ENCODE measurements at regions not wholly inside any gene's neighbourhood (a gene's known extent, or its start where the extent isn't known, plus 50 kb on each side); places are given as distances from the start of the nearest gene placed in this dataset.

- no peaks in the 10 kb centered on the region for H3K27me3 Mint-ChIP-seq (ENCODE audit: low read depth in 3 of 3)
- Histone ChIP-seq H3K27ac (ENCODE audit: low read depth in 1 of 2, low read length in 2 of 2) (no peak overlapping the region), H4K20me1 (ENCODE audit: insufficient read depth, low read length) (no peaks in the 10 kb centered on the region), H3K36me3 (replicated peaks in 1 of 2; ENCODE audit: control insufficient read depth in 1 of 2, insufficient read depth in 2 of 2, low read length in 2 of 2) (no peaks in the 10 kb centered on the region), H2AFZ (ENCODE audit: insufficient read depth, low read depth, low read length, poor library complexity, severe bottlenecking) (no peak overlapping the region), H3K9ac (ENCODE audit: insufficient read depth, low read length, poor library complexity, severe bottlenecking) (no peak overlapping the region), H3K79me2 (ENCODE audit: insufficient read depth, low read length) (no peaks in the 10 kb centered on the region), H3K27me3 (ENCODE audit: control insufficient read depth in 2 of 2, insufficient read depth in 2 of 2, low read length in 2 of 2) (no peaks in the 10 kb centered on the region), H3K4me2 (replicated peaks; ENCODE audit: extremely low read depth, low read length, poor library complexity, severe bottlenecking) (no peak overlapping the region), H3K9me3 (replicated peaks in 1 of 2; ENCODE audit: control insufficient read depth in 1 of 2, insufficient read depth in 1 of 2, low read length in 2 of 2) (peaks cover 0 to 3% of the 10 kb centered on the region in 2 donors), H3K4me1 (ENCODE audit: control insufficient read depth in 1 of 2, insufficient read depth in 2 of 2, low read length in 2 of 2) (no peaks in the 10 kb centered on the region), H3K4me3 (replicated peaks in 1 of 3; ENCODE audit: low read depth in 2 of 3, low read length in 3 of 3) (no peak overlapping the region)
- no CpG with 5 or more reads among the region's 5 CpGs for WGBS (ENCODE audit: insufficient coverage)
- H3K4me1 Mint-ChIP-seq: no peaks in the 10 kb centered on the region
- H3K36me3 Mint-ChIP-seq: no peaks in the 10 kb centered on the region
- no peak for TF ChIP-seq CTCF (IDR thresholded peaks at IDR 0.05)
- no peak for DNase-seq
- peaks cover 0 to 4% (median under 1%) of the 10 kb centered on the region in 7 donors for H3K9me3 Mint-ChIP-seq
- H3K4me3 Mint-ChIP-seq: no peak overlapping the region
- intact Hi-C loops (cut with micrococcal nuclease): no loop called here
- H3K27ac Mint-ChIP-seq: no peak overlapping the region
Measured at GRCh38 chr11:91078221-91078620, 855.4 kb upstream of the CHORDC1 start.

- intact Hi-C loops (cut with micrococcal nuclease): no loop called here
Measured at GRCh38 chr11:91075032-91075695, 852.3 kb upstream of the CHORDC1 start.

More at GRCh38 chr11:91075032-91075695, 852.3 kb upstream of the CHORDC1 start:
- Histone ChIP-seq H3K79me2 (ENCODE audit: insufficient read depth, low read length) (no peaks in the 10 kb centered on the region), H3K9me3 (replicated peaks in 1 of 2; ENCODE audit: control insufficient read depth in 1 of 2, insufficient read depth in 1 of 2, low read length in 2 of 2) (peaks cover 0 to 3% of the 10 kb centered on the region in 2 donors), H3K9ac (ENCODE audit: insufficient read depth, low read length, poor library complexity, severe bottlenecking) (no peak overlapping the region), H3K36me3 (replicated peaks in 1 of 2; ENCODE audit: control insufficient read depth in 1 of 2, insufficient read depth in 2 of 2, low read length in 2 of 2) (no peaks in the 10 kb centered on the region), H3K4me3 (replicated peaks in 1 of 3; ENCODE audit: low read depth in 2 of 3, low read length in 3 of 3) (no peak overlapping the region), H3K27me3 (ENCODE audit: control insufficient read depth in 2 of 2, insufficient read depth in 2 of 2, low read length in 2 of 2) (no peaks in the 10 kb centered on the region), H3K4me2 (replicated peaks; ENCODE audit: extremely low read depth, low read length, poor library complexity, severe bottlenecking) (no peak overlapping the region), H3K27ac (ENCODE audit: low read depth in 1 of 2, low read length in 2 of 2) (no peak overlapping the region), H2AFZ (ENCODE audit: insufficient read depth, low read depth, low read length, poor library complexity, severe bottlenecking) (no peak overlapping the region), H3K4me1 (ENCODE audit: control insufficient read depth in 1 of 2, insufficient read depth in 2 of 2, low read length in 2 of 2) (no peaks in the 10 kb centered on the region), H4K20me1 (ENCODE audit: insufficient read depth, low read length) (no peaks in the 10 kb centered on the region)
- DNase-seq: no peak
- no peaks in the 10 kb centered on the region for H3K27me3 Mint-ChIP-seq (ENCODE audit: low read depth in 3 of 3)
- TF ChIP-seq CTCF (IDR thresholded peaks at IDR 0.05): no peak
- WGBS (ENCODE audit: insufficient coverage): no CpG with 5 or more reads among the region's 2 CpGs
- peaks cover 0 to 6% (median 3%) of the 10 kb centered on the region in 7 donors for H3K9me3 Mint-ChIP-seq
- H3K4me1 Mint-ChIP-seq: no peaks in the 10 kb centered on the region
- no peak overlapping the region for H3K4me3 Mint-ChIP-seq
- no peaks in the 10 kb centered on the region for H3K36me3 Mint-ChIP-seq
- H3K27ac Mint-ChIP-seq: no peak overlapping the region

Data from CD14-positive monocyte (primary cell).